GM12891 (cell line): ENCODE measurements at regions not wholly inside any gene's neighbourhood (a gene's known extent, or its start where the extent isn't known, plus 50 kb on each side); places are given as distances from the start of the nearest gene placed in this dataset.

Source experiments
- DNase-seq: peaks from one replicate; pipeline ENCODE4 v3.0.0; 2011; ENCODE audit warnings: low spot score; ENCODE audit not compliant: insufficient read length
- FAIRE-seq: peaks from 2 replicates; lab custom pipeline; 2011; peaks lifted over from hg19 to GRCh38; lab: Jason Lieb, UNC
- PAX5 ChIP-seq: IDR thresholded peaks from 2 replicates; pipeline ENCODE4 v1.6.1; 2011; ENCODE audit warnings: low read length, moderate library complexity, mild to moderate bottlenecking; ENCODE audit not compliant: insufficient read depth, severe bottlenecking
- POLR2A ChIP-seq: IDR thresholded peaks from 2 replicates; pipeline ENCODE4 v1.6.1; 2011; ENCODE audit warnings: low read depth, low read length, control low read depth
- POLR2AphosphoS5 ChIP-seq: IDR thresholded peaks from 2 replicates; pipeline ENCODE4 v1.6.1; 2011; ENCODE audit warnings: low read depth, low read length, control low read depth
- POU2F2 ChIP-seq: IDR thresholded peaks from 2 replicates; pipeline ENCODE4 v1.6.1; 2011; ENCODE audit warnings: low read depth, mild to moderate bottlenecking, control low read depth, low read length, moderate library complexity
- SPI1 ChIP-seq: IDR thresholded peaks from 2 replicates; pipeline ENCODE4 v1.6.1; 2011; ENCODE audit warnings: low read depth, low read length, control low read depth
- TAF1 ChIP-seq: IDR thresholded peaks from 2 replicates; pipeline ENCODE4 v1.6.1; 2011; ENCODE audit warnings: low read depth, low read length, control low read depth

GRCh38 chr9:93828331-93829097 lies 126.6 kb downstream of the BARX1 start:
- no peak for FAIRE-seq
- TF ChIP-seq PAX5 (no peak), POU2F2 (no peak), POLR2A (no peak), TAF1 (no peak), SPI1 (no peak), POLR2AphosphoS5 (no peak)
- DNase-seq, result no peak

GRCh38 chr9:93827545-93828330 lies 127.4 kb downstream of the BARX1 start:
- no peak for TF ChIP-seq POLR2AphosphoS5
- no peak for TF ChIP-seq POU2F2
- TF ChIP-seq SPI1, result no peak
- no peak for TF ChIP-seq TAF1
- TF ChIP-seq POLR2A, result no peak
- no peak for TF ChIP-seq PAX5
- DNase-seq, result peak; percentile 69

DNA sequence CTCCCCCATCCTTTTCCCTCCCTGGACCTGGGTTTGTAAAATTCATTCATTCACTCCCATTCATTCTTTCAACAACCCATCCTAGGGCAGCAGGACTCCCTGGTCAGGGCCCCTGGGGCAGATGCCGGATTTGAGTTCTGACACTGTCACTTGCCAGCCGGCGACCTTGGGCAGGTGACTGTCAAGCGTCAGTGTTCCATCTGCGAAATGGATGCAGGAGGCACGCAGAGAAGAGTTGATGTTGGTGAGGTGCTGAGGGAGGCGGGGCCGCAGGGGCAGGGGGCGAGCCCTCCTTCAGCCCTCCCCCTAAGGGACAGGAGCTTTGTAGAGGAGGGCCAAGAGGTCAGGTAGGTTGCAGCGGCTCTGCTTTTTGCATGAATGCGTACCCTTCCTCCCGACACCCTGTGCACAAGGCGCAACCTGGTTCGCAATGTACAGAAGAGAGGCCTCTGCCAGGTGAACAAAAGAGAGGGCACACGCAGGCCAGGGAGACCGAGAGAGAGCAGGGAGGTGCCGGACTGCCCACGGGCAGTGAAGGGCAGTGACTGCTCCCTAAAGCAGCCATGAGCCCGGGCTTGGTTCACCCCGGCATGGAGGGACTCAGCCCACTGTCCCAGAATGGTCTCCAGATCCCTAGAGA lies 128.1 kb downstream of the BARX1 start:
- no peak for DNase-seq
- TF ChIP-seq TAF1 (no peak), POLR2AphosphoS5 (no peak), SPI1 (no peak), PAX5 (no peak), POLR2A (no peak), POU2F2 (no peak)
- no peak for FAIRE-seq

More at GRCh38 chr9:93827545-93828330, 127.4 kb downstream of the BARX1 start:
- FAIRE-seq, result peak; percentile 45

DNA sequence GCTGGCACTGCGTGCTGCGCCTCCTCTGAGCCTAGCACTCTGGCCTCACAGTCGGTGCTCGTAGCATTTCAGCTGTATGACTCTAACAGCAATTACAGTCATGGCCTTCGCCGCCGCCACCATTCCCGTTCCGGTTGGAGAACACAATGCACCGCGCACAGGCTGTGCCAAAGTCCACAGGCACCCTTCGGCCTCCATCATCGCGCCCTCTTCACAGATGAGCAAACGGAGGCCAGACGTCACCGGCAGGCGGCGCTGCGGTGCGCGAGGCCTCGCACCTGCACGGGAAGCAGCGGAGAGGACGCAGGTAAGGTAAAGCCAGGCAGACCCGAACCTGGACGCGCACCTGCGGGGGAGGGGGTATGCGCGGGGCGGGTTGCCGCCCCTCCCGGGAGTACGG lies 128.9 kb downstream of the BARX1 start:
- TF ChIP-seq POLR2AphosphoS5, result no peak
- no peak for TF ChIP-seq POLR2A
- TF ChIP-seq PAX5, result no peak
- no peak for TF ChIP-seq SPI1
- no peak for TF ChIP-seq POU2F2
- no peak for TF ChIP-seq TAF1
- FAIRE-seq, result no peak
- DNase-seq, result no peak

- FAIRE-seq (no peak), DNase-seq (no peak)
Observed at GRCh38 chr9:93825348-93826115, 129.6 kb downstream of the BARX1 start.

DNA sequence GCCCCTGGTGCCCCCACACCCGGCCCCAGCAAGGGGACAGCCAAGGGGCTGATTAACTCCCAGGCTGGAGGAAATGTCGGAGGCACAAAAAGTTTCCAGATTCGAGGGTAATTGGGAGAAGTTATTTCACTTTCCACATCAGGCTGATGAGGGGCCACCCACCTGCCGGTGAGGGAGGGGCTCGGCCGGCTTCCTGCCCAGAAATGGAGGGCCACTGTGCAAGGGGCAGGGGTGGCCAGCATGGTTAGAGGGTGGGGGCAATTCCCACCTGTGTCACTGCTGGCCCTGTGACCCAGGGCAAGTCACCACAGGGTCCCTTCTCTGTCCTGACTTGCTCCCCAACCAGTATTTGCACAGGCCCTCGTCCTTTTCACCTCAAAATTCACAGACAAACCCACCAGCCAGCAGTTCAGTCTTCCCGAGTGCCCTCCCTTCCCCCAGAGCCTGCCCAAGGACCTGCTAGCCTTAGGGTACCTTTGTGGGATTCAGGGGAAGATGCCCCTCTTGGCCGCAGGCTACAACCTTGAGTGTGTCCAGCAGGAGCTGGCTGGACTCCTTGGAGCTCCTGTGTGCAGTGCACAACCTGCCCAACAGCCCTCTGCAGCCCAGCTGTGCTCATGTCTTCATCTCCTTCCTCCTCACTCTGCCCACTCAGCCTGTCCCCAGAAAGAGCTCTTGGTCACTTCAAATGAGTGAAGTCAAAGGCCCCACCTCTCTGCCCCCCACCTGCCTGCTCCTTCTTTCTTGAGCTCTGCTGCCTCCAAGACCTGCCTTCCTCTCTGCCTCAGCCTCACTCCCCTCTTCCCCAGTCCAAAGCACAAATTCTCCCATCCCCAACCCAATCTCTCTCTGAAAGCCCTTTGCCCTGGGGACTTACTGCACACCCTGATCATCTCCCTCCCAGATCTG lies 130.5 kb downstream of the BARX1 start:
- TF ChIP-seq TAF1 (no peak), PAX5 (no peak), POLR2AphosphoS5 (no peak), POLR2A (no peak), SPI1 (no peak), POU2F2 (no peak)
- DNase-seq, result no peak
- FAIRE-seq, result no peak

More at GRCh38 chr9:93825348-93826115, 129.6 kb downstream of the BARX1 start:
- TF ChIP-seq POU2F2 (no peak), SPI1 (no peak), PAX5 (no peak), POLR2AphosphoS5 (no peak), TAF1 (no peak), POLR2A (no peak)

- DNase-seq (no peak), FAIRE-seq (no peak)
- no peak for TF ChIP-seq POLR2AphosphoS5
- TF ChIP-seq TAF1, result no peak
- no peak for TF ChIP-seq PAX5
- TF ChIP-seq POLR2A, result no peak
- TF ChIP-seq POU2F2, result no peak
- TF ChIP-seq SPI1, result no peak
Observed at GRCh38 chr9:93823245-93824072, 131.7 kb downstream of the BARX1 start.
